GM21515 (cell line): ENCODE measurements at regions not wholly inside any gene's neighbourhood (a gene's known extent, or its start where the extent isn't known, plus 50 kb on each side); places are given as distances from the start of the nearest gene placed in this dataset.
"Not testable (repeated sequence)": the region's sequence is repeated elsewhere in the genome, so short reads cannot be mapped to it uniquely, and the experiment has no call there.

Experiments
- ATAC-seq: cut with Tn5 transposase; IDR thresholded peaks from one replicate; pipeline ENCODE4 v1.9.1; 2021; ENCODE audit not compliant: unreplicated experiment

DNA sequence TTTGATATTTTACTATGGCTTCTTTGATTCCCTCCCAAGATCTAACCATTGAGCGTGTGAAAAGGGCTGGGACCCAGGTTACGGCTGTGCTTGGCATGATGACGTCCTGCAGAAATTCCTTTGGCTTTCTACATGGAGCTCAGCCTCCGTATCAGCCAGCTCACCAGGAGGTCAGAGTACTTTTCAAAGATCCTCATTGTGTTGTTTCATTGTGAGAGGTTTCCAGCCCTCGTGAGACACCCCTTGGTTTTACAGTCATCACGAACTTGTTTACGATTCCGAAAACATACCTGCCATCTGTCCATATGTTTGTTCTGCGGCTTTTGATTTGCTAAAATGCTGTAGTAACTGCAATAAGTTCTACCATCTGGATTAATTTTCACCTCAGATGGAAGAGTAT, 453.1 kb downstream of the TMEM121 start:
- no peak for ATAC-seq

DNA sequence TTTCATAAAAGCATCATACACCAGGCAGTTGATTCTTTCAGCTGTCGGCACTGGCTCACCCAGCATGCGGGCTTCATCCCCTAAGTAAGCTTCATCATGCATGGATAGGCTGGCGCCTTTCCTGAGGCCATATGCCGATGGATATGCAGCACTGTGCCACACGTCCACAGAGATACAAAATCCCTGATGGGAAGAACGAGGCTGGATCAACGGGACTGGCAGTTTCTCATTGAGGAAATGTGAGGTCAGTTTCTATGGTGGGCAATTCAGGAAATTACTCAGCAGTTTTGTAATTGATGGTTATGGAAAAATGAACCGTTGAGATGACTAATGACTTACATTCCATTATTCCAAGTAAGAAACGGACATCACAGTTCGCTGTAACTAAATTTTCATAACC, 453.8 kb downstream of the TMEM121 start:
- ATAC-seq, result no peak

DNA sequence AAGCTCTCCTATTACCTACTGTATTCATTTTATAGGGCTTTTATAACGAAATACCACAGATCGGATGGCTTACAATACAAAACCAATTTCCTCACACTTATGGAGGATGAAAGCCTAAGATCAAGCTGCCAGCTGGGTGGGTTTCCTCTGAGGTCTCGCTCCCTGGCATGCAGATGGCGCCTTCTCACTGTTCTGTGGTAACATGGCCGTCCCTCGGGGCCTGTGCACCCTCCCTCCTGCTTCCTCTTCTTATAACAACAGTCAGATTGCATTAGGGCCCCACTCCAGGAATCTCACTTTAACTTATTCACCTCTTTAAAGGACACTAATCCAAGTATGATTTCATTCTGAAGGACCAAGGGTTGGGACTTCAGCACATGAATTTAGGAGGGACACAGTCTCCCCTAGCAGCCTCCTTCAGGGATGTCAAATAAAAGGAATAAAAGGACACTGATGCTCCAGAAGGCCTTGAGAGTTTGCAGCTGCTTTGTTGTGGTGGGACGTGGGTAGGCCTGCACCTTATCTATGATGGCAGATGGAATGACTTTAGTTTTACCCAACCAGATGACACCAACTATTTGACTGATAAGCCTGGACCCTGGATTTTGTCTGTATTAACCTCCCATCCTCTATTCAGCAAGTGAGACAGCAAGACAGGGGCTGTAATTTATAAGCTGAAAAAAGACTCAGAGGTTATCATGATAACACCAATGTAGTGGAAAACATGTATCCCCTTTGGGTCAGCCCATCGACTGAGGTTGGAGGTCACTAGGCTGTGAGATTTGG, 455.3 kb downstream of the TMEM121 start:
- not testable (repeated sequence) for ATAC-seq

DNA sequence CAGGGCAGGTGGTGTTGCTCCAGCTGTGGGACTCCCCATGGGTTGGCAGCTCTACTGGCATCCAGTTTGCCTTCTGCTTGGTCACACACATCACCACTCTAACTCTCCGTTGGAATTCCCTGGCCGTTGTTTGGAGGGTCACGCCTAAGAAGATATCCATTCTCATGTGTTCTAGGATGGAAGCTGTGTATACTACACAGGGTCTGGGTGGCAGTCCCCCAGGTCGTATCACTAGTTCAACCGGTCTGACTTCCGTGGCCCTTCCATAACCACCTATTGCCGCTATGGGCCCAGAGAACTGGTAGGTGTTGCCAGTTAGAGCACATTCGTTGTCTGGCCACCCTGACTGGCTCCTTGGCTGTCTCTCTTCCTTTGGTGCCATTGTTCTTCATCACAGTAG, 456.3 kb downstream of the TMEM121 start:
- ATAC-seq, result no peak

DNA sequence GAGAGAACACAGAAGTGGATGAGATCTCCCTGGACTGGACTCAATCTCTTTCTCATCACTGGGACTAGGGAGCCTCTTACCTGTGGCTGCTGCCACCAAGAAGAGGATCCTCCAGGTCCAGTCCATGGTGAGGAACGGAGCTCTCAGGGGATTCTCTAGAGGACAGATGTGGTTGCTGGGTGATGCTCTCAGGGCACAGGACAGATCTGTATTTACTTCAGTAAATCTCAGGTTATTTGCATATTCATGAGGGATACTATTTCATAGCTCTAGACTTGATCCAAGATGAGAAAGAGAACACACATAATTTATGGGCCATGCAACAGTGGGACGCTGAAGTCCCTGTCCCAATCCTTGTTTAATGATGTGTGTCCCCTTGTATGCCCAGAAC, 460.5 kb downstream of the TMEM121 start:
- no peak for ATAC-seq

DNA sequence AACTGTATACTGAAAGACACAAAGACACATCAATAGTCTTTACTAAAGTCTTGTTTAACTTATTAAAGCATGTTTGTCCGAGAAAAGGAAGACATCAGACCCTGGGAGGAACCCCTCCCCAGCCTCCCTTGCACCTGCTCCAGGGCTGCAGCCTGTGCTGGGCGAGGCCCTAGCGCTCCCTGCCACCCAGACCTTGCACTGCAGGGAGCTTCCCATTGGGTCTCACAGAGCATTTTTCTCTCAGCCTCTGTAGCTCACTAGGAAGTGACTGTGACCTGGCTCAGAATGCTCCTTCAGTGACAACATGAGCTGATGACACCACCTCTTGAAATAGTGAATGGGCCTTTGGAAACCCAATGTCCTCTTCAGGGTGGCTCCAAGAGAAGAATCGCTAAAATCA, 461.2 kb downstream of the TMEM121 start:
- no peak for ATAC-seq

DNA sequence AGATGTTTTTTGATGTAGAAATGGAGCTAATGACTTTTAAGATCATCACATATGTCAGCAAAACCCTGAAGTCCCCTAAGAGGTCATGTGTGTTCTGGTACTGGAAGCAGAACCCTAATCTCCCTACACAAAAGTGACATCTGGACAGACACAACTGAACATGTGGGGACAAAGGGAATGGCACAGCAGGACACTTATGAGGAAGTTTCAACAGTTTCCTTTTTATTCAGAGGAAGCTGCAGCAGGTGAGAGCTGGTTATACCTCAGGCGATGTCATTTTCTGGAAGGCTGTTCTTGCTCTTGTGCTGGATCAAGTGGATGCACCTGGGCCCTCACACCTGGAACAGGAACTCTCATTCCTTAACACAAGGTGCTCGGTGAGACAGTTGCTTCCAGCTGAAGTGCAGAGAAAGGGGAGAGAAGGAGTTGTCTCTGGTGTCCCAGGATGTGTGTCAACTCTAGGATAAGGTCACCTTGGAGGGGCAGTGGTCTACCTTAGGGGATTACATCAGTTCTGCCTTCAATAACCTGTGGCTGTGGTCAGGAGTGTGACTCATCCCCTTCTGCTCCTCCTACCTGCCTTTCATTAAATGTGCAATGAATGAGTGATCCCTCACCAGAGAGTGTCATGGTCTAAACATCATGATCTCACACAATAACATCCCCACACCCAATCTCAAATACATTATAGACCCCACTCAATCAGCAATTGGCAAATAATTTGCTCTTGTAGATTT, 463.4 kb downstream of the TMEM121 start:
- no peak for ATAC-seq

DNA sequence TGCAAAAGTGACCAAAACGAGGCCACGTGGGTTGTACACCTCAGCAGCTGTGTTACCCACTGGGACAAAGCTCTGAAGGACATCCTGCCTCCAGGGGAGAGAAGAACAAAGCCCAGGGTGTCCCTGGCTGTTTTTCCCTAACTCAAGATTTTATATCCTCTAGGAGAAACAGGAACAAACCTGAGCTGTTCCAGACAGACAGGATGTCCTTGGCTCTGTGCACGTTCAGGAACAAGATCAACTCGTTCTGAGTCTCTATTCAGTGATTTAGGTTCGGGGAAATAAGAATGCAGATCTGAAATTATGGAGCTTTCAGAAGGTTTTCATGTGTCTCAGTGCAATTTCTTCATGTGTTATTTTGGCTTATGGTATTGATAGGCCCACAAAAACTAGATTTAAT, 465.3 kb downstream of the TMEM121 start:
- not testable (repeated sequence) for ATAC-seq

DNA sequence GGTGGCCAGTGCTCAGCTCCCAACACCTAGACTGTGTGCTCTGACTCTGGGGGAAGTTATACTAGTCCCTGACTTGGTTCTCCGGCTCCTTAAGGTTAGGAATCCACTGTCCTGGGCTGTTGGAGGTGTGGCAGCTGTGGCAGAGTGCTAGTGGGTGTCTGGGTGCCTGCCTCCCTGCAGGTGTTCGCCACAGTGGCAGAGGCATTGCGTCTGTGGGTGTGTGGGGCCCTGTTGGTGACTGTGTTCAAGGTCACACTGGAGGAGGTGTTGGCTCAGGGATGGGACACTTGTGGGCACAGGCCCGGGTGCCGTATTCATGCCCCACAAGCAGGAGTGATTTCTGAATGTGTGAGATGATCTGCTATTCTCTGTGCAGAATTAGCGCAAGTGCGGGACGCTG, 467.4 kb downstream of the TMEM121 start:
- ATAC-seq, result no peak

DNA sequence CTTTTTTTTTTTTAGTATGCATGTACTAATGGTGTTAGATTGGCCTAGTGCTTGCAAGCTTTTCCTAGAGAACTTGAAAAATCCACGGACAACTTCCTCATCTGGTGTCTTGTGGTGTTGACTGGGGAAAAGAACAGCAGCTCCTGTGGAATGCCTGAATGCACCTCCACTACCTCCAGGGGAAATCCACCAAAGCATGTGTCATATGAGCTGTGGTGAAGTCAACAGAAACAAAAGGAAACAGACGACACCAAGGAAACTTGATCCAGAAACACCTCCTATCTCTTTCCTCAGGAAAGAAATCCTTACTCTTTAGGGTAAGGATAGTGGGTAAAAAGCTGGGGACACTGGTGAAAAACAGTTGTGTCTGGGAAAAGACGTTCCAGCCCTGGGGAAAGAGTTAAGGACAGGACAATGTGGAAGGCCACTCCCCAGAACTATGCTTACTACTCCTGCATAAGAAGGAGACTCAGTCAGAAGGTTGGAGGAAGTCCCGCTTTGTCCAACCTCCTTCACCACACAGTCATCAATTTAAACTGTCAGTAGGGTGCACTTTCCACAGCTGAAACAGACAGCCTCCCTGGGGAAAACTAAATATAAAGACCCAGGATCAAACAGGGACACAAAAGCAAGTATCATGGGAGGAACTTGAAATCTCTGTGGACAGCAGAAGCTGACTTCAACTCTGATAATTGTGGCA, 468.8 kb downstream of the TMEM121 start:
- ATAC-seq, result not testable (repeated sequence)

DNA sequence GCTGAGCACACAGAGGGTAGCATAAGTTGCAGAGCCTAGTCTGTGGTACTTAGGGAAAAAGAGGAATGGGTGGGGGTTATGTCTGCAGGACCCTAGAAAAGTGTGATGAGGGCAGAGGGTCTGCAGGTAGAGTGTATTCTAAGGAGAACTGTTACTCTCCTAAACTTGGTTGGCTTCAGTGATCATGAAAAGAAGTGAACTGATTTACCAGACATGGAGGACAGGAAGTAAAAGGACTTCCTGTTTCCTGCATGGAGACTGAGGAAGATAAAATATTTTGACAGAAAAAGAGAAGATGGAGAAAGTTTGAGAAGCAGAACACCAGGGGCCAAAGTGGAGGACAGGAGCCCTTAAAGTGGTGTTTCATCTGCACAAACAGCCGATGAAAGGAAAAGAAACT, 472.2 kb downstream of the TMEM121 start:
- ATAC-seq, result not testable (repeated sequence)

DNA sequence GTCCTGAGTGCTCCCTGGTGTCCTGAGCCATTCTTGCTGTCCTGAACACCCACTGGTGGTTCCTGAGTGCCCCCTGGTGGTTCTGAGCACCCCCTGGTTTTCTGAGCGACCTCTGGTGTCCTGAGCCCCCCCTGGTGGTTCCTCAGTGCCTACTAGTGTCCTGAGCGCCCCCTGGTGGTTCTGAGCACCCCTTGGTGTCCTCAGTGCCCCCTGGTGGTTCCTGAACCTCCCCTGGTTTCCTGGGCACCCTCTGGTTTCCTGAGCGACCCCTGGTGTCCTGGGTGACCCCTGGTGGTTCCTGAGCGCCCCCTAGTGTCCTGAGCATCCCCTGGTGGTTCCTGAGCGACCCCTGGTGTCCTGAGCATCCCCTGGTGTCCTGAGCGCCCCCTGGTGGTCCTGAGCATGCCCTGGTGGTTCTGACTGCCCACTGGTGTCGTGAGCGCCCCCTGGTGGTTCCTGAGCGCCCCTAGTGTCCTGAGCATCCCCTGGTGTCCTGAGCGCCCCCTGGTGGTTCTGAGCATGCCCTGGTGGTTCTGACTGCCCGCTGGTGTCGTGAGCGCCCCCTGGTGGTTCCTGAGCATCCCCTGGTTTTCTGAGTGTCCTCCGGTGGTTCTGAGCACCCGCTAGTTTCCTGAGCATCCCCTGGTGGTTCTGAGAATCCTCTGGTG, 473.1 kb downstream of the TMEM121 start:
- peak; percentile 68 for ATAC-seq

DNA sequence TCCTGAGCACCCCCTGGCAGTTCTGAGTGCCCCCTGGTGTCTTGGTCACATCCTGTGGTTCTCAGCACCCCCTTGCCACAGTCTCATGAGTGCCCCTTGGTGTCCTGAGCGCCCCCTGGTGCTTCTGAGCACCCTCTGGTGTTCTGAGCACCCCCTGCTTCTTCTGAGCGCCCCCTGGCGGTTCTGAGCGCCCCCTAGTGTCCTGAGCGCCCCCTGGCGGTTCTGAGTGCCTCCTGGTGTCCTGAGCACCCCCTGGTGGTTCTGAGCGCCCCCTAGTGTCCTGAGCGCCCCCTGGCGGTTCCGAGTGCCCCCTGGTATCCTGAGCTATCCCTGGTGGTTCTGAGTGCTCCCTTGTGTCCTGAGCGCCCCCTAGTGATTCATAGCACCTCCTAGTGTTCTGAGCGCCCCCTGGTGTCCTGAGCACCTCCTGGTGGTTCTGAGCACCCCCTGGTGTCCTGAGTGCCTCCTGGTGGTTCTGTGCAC, 473.7 kb downstream of the TMEM121 start:
- ATAC-seq, result peak; percentile 51

DNA sequence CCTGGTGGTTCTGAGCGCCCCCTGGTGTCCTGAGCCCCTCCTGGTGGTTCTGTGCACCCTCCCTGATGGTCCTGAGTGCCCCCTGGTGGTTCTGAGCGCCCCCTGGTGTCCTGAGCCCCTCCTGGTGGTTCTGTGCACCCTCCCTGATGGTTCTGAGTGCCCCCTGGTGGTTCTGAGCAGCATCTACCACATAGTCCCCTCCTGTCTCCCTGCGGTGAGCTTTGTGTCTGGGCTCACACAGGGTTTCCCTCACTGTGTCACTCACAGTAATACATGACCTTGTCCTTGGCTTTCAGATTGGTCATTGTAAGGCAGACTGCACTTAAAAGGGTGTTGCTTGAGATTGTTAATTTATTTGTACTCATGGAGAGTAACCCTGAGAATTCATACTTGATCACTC, 474.9 kb downstream of the TMEM121 start:
- not testable (repeated sequence) for ATAC-seq

DNA sequence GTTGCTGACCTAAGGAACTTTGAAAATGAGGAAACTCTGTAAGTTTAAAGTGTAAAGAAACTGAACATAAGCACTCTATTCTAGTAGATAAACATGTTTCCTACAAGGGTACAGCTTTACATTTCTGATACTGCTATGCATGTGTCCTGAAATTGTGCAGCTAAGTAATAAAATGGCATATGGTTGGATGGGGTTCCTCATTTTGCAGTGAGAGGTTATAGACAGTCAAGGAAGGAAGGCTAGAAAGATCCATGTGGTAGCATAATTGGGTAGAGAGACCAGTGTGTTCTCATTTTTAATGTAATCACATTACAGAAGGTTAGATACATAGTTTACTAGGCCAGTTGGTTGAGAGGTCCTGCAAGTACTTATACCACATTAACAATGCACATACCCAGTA, 477.0 kb downstream of the TMEM121 start:
- ATAC-seq, result no peak

DNA sequence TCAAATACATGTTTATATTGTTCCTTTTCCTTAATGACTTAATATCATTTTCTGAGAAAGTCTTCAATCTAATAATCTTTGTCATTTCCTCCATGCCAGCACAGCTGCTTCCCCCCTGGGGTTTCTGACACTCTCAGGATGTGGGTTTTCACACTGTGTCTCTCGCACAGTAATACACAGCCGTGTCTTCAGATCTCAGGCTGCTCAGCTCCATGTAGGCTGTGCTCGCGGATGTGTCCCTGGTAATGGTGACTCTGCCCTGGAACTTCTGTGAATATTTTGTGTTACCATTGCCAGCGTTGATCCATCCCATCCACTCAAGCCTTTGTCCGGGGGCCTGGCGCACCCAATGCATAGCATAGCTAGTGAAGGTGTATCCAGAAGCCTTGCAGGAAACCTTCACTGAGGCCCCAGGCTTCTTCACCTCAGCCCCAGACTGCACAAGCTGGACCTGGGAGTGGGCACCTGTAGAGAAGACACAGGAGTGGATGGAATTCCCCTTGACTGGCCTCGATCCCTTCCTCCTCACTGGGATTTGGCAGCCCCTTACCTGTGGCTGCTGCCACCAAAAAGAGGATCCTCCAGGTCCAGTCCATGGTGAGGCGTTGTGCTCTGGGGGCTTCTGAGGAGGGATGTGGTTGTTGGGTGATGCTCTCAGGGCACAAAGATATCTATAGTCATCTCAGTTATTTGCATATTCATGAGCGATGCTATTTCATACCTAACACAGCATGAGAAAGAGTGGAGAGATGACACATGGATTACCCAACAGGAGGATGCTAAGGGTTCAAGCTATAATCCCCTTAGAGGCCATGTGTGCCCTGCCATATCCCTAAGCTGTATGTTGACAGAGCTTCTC, 478.8 kb downstream of the TMEM121 start:
- ATAC-seq, result not testable (repeated sequence)

DNA sequence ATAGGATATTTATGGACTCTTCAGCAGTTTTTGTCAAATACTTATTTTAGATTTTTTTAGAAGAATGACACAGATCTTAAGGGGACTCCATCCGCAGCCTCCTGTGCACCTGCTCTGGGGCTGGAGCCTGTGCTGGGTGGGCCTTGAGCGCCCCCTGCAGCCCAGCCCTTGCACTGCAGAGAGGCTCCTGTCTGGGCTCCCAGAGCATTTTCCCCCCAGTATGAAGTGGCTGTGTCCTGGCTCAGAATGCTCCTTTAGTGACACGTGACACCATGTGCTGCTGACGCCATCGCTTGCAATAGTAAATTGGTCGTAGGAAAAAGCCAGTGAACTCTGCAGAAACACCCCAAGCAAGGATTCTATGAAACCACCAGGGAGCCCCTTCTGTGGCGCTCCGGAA, 479.7 kb downstream of the TMEM121 start:
- ATAC-seq, result not testable (repeated sequence)

DNA sequence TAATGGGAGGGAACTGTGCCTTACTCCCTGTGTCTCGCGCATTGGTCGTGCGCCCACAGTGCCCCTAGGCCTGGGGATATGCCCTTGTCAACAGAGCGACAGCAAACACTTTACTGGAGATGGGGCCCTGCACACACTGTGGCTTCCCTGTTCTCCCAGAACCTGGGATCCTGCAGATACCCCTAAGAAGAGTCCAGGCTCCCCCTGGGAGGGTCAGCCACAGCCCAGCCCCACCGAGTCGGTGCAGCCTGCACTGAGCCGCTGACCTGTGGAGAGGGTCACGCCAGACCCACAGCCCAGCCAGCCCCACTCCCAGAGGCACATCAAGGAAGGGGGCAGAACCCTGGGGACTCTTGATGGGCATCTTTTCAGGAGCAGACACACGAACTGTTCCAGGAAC, 480.3 kb downstream of the TMEM121 start:
- ATAC-seq, result not testable (repeated sequence)

DNA sequence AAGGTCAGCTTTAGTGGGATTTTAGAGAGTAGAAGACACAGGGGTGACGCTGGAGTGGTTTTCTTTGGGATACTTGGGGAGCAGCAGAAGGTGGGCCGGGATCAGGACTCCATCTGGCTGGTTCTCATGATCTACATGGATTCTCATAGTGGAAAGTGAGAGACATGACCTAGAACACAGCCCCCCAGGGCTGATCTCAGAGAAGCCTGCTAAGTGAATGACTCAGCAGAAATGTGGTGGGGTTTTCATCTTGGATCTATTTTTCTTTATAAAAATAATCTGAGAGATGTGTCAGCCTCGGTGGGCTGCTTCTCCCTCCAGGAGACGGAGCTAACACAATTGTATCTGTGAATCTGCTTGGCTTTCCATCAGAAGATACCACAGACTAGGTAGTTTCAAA, 484.4 kb downstream of the TMEM121 start:
- ATAC-seq, result no peak
